ENCODE measurements at regions not wholly inside any gene's neighbourhood (a gene's known extent, or its start where the extent isn't known, plus 50 kb on each side); places are given as distances from the start of the nearest gene placed in this dataset.

DNA sequence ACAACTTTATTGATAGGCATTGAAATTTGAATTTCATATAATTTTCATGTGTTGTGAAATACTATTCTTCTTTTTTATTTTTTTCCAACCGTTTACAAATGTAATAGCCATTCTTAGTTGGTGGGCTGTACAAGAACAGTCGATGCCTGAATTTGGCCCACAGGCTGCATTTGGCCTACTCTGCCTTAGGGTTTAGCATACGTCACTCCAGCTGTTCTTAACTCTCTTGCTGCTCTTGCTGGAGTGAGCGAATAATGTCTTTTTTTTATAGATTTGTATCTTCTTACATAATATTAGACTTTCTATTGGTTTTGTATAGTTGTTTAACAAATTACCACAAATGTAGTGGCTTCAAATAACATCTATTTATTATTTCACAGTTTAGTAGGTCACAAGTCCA, 163.4 kb upstream of the MKI67 start:
- Histone ChIP-seq H3K4me1 (ENCODE audit: control insufficient read depth in 2 of 2, insufficient read depth in 1 of 2, low read depth in 1 of 2, low read length in 2 of 2) (no peaks in the 10 kb centered on the region), H2AK5ac (ENCODE audit: low read depth, low read length) (no peak overlapping the region), H3K4ac (ENCODE audit: low read length) (no peak overlapping the region), H3K79me1 (ENCODE audit: low read depth, low read length) (no peaks in the 10 kb centered on the region), H2BK12ac (ENCODE audit: low read length) (no peak overlapping the region), H2BK15ac (ENCODE audit: low read length) (no peak overlapping the region), H3K9me3 (replicated peaks in 1 of 2; ENCODE audit: control insufficient read depth in 2 of 2, insufficient read depth in 1 of 2, low read depth in 1 of 2, low read length in 2 of 2) (peaks cover 0 to 4% of the 10 kb centered on the region in 2 donors), H3K4me2 (ENCODE audit: insufficient read depth, low read length, poor library complexity, severe bottlenecking) (no peak overlapping the region), H2AFZ (ENCODE audit: low read length) (no peak overlapping the region), H4K91ac (ENCODE audit: low read depth, low read length, poor library complexity) (no peak overlapping the region), H3K27me3 (ENCODE audit: control insufficient read depth in 3 of 3, insufficient read depth in 3 of 3, low read depth in 1 of 3, low read length in 3 of 3) (peaks cover 0 to 39% (median 33%) of the 10 kb centered on the region in 3 experiments), H3K27ac (replicated peaks; ENCODE audit: low read length) (no peak overlapping the region), H3K4me3 (ENCODE audit: low read length in 2 of 2) (no peak overlapping the region), H4K8ac (ENCODE audit: low read depth, low read length) (no peak overlapping the region), H3K14ac (ENCODE audit: low read length) (no peak overlapping the region), H3K36me3 (replicated peaks in 1 of 2; ENCODE audit: control insufficient read depth in 2 of 2, insufficient read depth in 2 of 2, low read length in 2 of 2) (no peaks in the 10 kb centered on the region), H3K9ac (ENCODE audit: low read depth, low read length, poor library complexity) (no peak overlapping the region), H3K23ac (ENCODE audit: low read depth, low read length, poor library complexity) (no peak overlapping the region), H3K18ac (ENCODE audit: low read length) (no peak overlapping the region), H2BK120ac (ENCODE audit: low read depth, low read length) (no peak overlapping the region), H2BK5ac (ENCODE audit: low read length) (no peak overlapping the region)
- WGBS, 2 donors (ENCODE audit: extremely low coverage in 2 of 2, insufficient read length in 2 of 2, insufficient replicate concordance in 1 of 2), result no CpG with 5 or more reads among the region's 4 CpGs
- no peak for DNase-seq (ENCODE audit: low spot score)

DNA sequence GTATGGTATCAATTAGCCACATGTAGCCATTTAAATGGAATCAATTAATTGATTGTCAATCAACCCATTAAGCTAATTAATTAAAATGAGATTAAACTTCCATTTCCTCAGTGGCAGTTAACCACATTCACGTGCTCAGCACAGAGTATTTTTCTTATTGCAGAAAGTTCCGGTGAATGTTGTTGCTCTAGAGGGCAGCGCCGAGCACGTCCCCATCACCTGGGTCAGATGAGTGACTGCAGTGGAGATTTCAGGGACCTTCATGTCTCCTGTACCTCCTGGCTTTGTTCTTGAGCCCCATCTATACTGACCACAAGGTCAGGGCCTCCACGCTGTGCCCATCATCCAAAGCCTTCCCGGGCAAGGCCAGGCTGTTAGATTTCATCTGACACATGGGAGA, 168.8 kb upstream of the MKI67 start:
- H3K79me1 ChIP-seq (ENCODE audit: low read depth, low read length), result no peaks in the 10 kb centered on the region
- no peak overlapping the region for H2BK12ac ChIP-seq (ENCODE audit: low read length)
- no peak overlapping the region for H3K27ac ChIP-seq (replicated peaks; ENCODE audit: low read length)
- H2AK5ac ChIP-seq (ENCODE audit: low read depth, low read length), result no peak overlapping the region
- H3K4me1 ChIP-seq (ENCODE audit: control insufficient read depth in 2 of 2, insufficient read depth in 1 of 2, low read depth in 1 of 2, low read length in 2 of 2), result no peaks in the 10 kb centered on the region
- H3K9ac ChIP-seq (ENCODE audit: low read depth, low read length, poor library complexity), result no peak overlapping the region
- no peaks in the 10 kb centered on the region for H3K27me3 ChIP-seq (ENCODE audit: control insufficient read depth in 3 of 3, insufficient read depth in 3 of 3, low read depth in 1 of 3, low read length in 3 of 3)
- no peaks in the 10 kb centered on the region for H3K36me3 ChIP-seq (replicated peaks in 1 of 2; ENCODE audit: control insufficient read depth in 2 of 2, insufficient read depth in 2 of 2, low read length in 2 of 2)
- no peak overlapping the region for H4K91ac ChIP-seq (ENCODE audit: low read depth, low read length, poor library complexity)
- no peak overlapping the region for H3K4me2 ChIP-seq (ENCODE audit: insufficient read depth, low read length, poor library complexity, severe bottlenecking)
- H3K18ac ChIP-seq (ENCODE audit: low read length), result no peak overlapping the region
- no peak for DNase-seq (ENCODE audit: low spot score)
- H4K8ac ChIP-seq (ENCODE audit: low read depth, low read length), result no peak overlapping the region
- no CpG with 5 or more reads among the region's 7 CpGs for WGBS, 2 donors (ENCODE audit: extremely low coverage in 2 of 2, insufficient read length in 2 of 2, insufficient replicate concordance in 1 of 2)
- no peak overlapping the region for H3K23ac ChIP-seq (ENCODE audit: low read depth, low read length, poor library complexity)
- H2BK5ac ChIP-seq (ENCODE audit: low read length), result no peak overlapping the region
- H3K14ac ChIP-seq (ENCODE audit: low read length), result no peak overlapping the region
- H2BK15ac ChIP-seq (ENCODE audit: low read length), result no peak overlapping the region
- no peak overlapping the region for H3K4ac ChIP-seq (ENCODE audit: low read length)
- peaks cover 0 to 4% of the 10 kb centered on the region in 2 donors for H3K9me3 ChIP-seq (replicated peaks in 1 of 2; ENCODE audit: control insufficient read depth in 2 of 2, insufficient read depth in 1 of 2, low read depth in 1 of 2, low read length in 2 of 2)
- no peak overlapping the region for H2BK120ac ChIP-seq (ENCODE audit: low read depth, low read length)
- no peak overlapping the region for H3K4me3 ChIP-seq (ENCODE audit: low read length in 2 of 2)
- no peak overlapping the region for H2AFZ ChIP-seq (ENCODE audit: low read length)

- Histone ChIP-seq H3K9me3 (replicated peaks in 1 of 2; ENCODE audit: control insufficient read depth in 2 of 2, insufficient read depth in 1 of 2, low read depth in 1 of 2, low read length in 2 of 2) (peaks cover 0 to 2% of the 10 kb centered on the region in 2 donors), H3K9ac (ENCODE audit: low read depth, low read length, poor library complexity) (no peak overlapping the region), H3K36me3 (replicated peaks in 1 of 2; ENCODE audit: control insufficient read depth in 2 of 2, insufficient read depth in 2 of 2, low read length in 2 of 2) (no peaks in the 10 kb centered on the region), H3K18ac (ENCODE audit: low read length) (no peak overlapping the region), H2BK5ac (ENCODE audit: low read length) (no peak overlapping the region), H3K79me1 (ENCODE audit: low read depth, low read length) (no peaks in the 10 kb centered on the region), H2BK12ac (ENCODE audit: low read length) (no peak overlapping the region), H3K27me3 (ENCODE audit: control insufficient read depth in 3 of 3, insufficient read depth in 3 of 3, low read depth in 1 of 3, low read length in 3 of 3) (no peaks in the 10 kb centered on the region), H3K23ac (ENCODE audit: low read depth, low read length, poor library complexity) (no peak overlapping the region), H3K4me1 (ENCODE audit: control insufficient read depth in 2 of 2, insufficient read depth in 1 of 2, low read depth in 1 of 2, low read length in 2 of 2) (no peaks in the 10 kb centered on the region), H3K4me2 (ENCODE audit: insufficient read depth, low read length, poor library complexity, severe bottlenecking) (no peak overlapping the region), H3K27ac (replicated peaks; ENCODE audit: low read length) (no peak overlapping the region), H2BK15ac (ENCODE audit: low read length) (no peak overlapping the region), H3K14ac (ENCODE audit: low read length) (no peak overlapping the region), H3K4me3 (ENCODE audit: low read length in 2 of 2) (no peak overlapping the region), H4K91ac (ENCODE audit: low read depth, low read length, poor library complexity) (no peak overlapping the region), H3K4ac (ENCODE audit: low read length) (no peak overlapping the region), H2AK5ac (ENCODE audit: low read depth, low read length) (no peak overlapping the region), H4K8ac (ENCODE audit: low read depth, low read length) (no peak overlapping the region), H2BK120ac (ENCODE audit: low read depth, low read length) (no peak overlapping the region), H2AFZ (ENCODE audit: low read length) (no peak overlapping the region)
- no CpG with 5 or more reads among the region's 13 CpGs for WGBS, 2 donors (ENCODE audit: extremely low coverage in 2 of 2, insufficient read length in 2 of 2, insufficient replicate concordance in 1 of 2)
- no peak for DNase-seq (ENCODE audit: low spot score)
Measured at GRCh38 chr10:128296253-128297007, 170.2 kb upstream of the MKI67 start.

DNA sequence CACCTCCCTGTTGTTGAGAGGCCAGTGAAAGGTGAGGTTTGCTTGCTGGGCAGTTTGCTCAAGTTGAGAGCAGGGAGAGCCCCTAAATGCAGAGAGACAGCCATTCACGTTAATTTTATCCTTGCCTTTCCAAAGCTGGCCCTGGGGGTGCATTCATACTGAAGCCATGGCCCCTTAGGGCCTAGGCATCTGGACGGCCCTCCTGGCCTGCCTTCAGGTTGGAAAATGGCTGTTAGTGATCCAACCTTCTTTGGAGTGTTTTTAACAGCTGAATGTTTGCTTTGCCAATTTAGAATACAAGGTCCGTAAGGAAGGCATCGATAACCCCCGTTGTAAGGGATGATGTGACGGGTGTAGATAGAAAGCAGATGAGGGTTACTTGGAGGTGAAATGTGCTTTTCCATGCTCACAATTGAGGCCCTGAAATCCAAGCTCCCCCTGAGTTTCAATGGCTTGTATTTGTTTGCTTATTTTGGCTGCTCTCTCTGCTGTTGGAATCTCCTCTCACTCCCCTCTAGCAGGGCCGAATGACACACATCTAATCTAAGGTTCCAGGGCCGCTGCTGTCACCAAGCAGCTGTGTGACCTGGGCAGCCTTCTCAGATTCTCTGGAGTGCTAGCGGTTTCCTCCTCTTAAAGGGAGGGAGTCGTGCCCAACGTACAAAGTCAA, 171.6 kb upstream of the MKI67 start:
- Histone ChIP-seq H3K18ac (ENCODE audit: low read length) (no peak overlapping the region), H3K14ac (ENCODE audit: low read length) (no peak overlapping the region), H2BK120ac (ENCODE audit: low read depth, low read length) (no peak overlapping the region), H3K9me3 (replicated peaks in 1 of 2; ENCODE audit: control insufficient read depth in 2 of 2, insufficient read depth in 1 of 2, low read depth in 1 of 2, low read length in 2 of 2) (peaks cover 0 to 2% of the 10 kb centered on the region in 2 donors), H2BK15ac (ENCODE audit: low read length) (no peak overlapping the region), H2BK12ac (ENCODE audit: low read length) (no peak overlapping the region), H3K4me1 (ENCODE audit: control insufficient read depth in 2 of 2, insufficient read depth in 1 of 2, low read depth in 1 of 2, low read length in 2 of 2) (no peaks in the 10 kb centered on the region), H2BK5ac (ENCODE audit: low read length) (no peak overlapping the region), H3K23ac (ENCODE audit: low read depth, low read length, poor library complexity) (no peak overlapping the region), H3K9ac (ENCODE audit: low read depth, low read length, poor library complexity) (no peak overlapping the region), H2AFZ (ENCODE audit: low read length) (no peak overlapping the region), H3K4me2 (ENCODE audit: insufficient read depth, low read length, poor library complexity, severe bottlenecking) (no peak overlapping the region), H3K36me3 (replicated peaks in 1 of 2; ENCODE audit: control insufficient read depth in 2 of 2, insufficient read depth in 2 of 2, low read length in 2 of 2) (no peaks in the 10 kb centered on the region), H4K8ac (ENCODE audit: low read depth, low read length) (no peak overlapping the region), H4K91ac (ENCODE audit: low read depth, low read length, poor library complexity) (no peak overlapping the region), H3K4me3 (ENCODE audit: low read length in 2 of 2) (no peak overlapping the region), H3K79me1 (ENCODE audit: low read depth, low read length) (no peaks in the 10 kb centered on the region), H3K27me3 (ENCODE audit: control insufficient read depth in 3 of 3, insufficient read depth in 3 of 3, low read depth in 1 of 3, low read length in 3 of 3) (no peaks in the 10 kb centered on the region), H3K4ac (ENCODE audit: low read length) (no peak overlapping the region), H3K27ac (replicated peaks; ENCODE audit: low read length) (no peak overlapping the region), H2AK5ac (ENCODE audit: low read depth, low read length) (no peak overlapping the region)
- DNase-seq (ENCODE audit: low spot score), result no peak
- WGBS, 2 donors (ENCODE audit: extremely low coverage in 2 of 2, insufficient read length in 2 of 2, insufficient replicate concordance in 1 of 2), result no CpG with 5 or more reads among the region's 11 CpGs

All from neuronal stem cell (in vitro differentiated cells).